HG02840 (cell line): ENCODE measurements at regions not wholly inside any gene's neighbourhood (a gene's known extent, or its start where the extent isn't known, plus 50 kb on each side); places are given as distances from the start of the nearest gene placed in this dataset.

ENCODE experiments used
- ATAC-seq: cut with Tn5 transposase; IDR thresholded peaks from one replicate; pipeline ENCODE4 v1.9.1; 2021; ENCODE audit warnings: mild to moderate bottlenecking, moderate library complexity, moderate number of reproducible peaks; ENCODE audit not compliant: unreplicated experiment, low FRiP score

DNA sequence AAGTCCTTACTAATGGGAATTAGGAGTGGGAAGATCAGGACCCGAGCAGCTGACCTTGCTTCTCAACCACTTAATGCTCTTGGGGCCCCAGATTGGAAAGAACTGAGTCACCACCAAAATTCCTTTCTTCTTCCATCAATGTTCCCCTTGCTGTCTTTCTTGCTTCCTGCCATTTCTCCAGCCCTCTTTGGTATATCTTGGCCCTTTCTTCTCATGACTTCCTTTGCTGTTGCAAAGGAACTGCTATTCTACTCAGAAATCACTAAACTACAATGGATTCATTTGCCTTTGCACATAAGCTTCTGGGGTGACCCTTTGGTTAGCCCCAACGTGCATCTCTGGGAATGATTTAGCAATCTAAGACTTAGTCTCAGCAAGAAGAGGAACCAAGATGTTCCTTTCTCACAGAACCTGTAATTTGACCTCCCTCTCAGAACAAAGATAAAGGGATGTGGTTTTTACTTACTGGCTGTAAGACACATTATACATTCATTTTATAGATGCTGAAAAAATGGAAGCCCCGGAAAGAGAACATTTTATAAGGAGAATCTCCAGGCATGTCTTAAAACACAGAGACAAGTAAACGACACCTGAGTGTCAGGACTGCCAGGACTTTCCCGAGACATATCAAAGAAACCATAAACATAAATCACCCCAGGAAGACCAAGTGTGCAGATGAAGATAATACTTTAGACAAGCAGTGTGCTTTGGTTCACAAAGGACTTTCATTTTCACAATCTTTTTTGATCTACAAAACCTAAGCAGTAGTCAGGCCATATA lies 99.0 kb upstream of the TNFAIP3 start:
- peak; percentile 64 for ATAC-seq

DNA sequence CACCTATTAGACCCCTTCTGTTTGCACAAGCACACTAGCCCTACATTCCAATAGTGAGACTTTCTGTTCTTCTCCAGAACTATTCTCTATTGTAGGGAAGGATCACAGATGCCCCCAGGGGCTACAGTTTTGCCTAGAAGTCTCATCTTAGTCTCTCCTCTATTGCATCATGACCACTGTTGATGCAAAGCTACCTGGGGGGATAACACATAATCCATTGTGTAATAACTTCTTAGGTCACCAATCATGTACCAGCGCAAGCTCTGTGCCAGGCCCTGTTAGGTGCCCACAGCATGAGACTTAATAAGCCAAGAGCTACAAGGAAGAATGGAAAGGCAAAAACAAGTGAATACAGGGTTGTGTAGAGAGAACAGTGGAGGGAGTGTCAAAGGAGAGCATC lies 98.1 kb upstream of the TNFAIP3 start:
- ATAC-seq, result no peak

DNA sequence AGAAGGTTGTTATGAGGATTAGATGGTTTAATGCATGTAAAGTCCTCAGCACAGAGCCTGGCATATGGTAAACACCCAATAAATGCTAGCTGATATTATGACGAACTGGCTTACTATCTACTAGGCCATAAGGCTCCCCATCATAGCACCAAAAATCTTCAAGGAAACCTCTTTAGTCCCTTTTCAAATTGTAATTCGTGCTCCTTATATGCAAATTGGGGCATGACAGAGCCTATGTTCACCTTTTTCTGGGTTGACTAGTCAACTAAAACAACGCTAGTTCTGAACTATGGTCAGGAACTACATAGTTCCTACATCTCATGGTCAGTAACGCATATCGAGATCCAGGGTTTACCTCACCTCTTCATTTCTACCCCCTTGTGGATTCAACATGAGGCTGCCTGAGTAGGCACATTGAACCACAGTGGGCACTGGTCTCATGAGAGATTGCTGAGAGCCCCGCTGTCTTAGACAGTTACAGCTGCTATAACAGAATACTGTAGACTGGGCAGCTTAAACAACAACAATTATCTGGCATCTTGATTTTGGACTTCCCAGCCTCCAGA lies 97.2 kb upstream of the TNFAIP3 start:
- no peak for ATAC-seq

DNA sequence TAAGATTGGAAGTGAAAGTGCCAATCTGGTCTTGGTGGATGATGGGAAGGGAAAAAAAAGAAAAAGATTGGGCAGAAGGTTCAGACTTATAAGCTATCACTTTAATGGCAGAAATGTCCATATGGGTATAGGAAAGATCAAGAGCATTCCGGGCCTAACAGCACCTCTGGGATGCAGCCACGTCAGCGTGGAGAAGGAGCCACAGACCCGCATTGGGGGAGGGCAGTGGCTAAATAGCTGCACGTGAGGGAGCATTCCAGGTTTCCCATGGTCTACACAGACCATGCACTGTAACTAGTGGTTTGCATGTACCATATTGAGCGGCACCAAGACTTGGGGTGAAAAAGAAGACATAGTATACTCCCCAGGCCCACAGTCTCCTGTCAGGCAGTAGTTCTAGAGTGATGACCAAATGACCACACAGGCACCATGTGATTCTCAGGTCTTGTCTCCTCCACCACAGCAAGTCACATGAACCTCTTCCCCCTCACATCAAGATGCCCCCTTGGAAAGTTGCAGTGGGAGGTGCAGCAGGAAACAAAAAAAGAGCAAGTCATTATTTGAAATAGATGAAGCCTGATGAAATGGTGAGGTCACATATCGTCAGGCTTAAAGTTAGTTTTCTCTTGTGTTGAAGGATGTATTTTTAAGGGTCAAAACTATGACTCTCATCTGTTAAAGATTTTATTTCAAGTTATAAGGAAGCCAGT lies 94.4 kb upstream of the TNFAIP3 start:
- no peak for ATAC-seq

DNA sequence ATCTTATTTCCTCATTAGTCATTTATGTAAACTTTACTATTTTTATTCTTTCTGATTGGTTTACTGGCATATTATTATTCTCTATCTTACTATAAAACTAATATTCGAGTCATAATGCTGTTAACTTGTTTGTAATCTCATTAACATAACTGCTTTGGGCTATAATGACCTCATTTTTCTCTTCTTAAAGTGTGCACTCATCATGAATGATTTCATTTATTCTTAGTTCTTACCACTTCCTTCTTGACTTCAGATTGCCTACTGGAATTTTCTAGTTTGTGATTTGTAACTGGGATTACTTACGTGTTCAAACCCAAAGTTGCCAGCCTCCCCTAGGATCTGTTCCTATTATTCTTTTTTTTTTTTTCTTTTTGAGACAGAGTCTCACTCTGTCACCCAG lies 91.8 kb upstream of the TNFAIP3 start:
- ATAC-seq, result no peak

DNA sequence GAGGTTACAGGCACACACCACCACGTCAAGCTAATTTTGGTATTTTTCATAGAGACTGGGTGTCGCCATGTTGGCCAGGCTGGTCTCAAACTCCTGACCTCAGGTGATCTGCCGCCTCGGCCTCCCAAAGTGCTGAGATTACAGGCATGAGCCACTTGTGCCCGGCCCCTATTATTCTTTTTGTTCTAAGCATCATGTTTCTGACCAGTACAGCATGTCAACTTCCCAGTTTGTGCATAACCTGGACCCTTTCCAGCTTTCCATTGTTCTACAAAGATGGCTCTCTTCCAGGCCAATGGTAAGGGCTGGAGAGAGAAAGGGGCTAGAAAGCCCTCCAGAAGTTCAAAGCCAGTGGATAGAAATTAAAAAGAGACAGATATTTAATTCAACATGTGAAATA lies 91.3 kb upstream of the TNFAIP3 start:
- no peak for ATAC-seq

DNA sequence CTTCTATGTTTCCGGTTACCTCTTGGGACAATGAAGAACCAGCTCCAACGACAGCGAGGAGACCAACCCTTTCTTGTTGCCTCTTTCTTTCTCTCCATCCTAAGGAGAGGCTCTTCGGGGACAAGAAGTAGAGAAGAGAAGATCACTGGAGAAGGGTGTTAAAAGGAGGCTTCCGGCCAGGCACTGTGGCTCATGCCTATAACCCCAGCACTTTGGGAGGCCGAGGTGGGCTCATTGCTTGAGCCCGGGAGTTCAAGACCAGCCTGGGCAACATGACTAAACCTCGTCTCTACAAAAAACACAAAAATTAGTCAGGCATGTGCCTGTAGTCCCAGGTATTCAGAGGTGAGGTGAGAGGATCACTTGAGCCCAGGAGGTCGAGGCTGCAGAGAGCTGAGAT lies 90.8 kb upstream of the TNFAIP3 start:
- ATAC-seq, result no peak

DNA sequence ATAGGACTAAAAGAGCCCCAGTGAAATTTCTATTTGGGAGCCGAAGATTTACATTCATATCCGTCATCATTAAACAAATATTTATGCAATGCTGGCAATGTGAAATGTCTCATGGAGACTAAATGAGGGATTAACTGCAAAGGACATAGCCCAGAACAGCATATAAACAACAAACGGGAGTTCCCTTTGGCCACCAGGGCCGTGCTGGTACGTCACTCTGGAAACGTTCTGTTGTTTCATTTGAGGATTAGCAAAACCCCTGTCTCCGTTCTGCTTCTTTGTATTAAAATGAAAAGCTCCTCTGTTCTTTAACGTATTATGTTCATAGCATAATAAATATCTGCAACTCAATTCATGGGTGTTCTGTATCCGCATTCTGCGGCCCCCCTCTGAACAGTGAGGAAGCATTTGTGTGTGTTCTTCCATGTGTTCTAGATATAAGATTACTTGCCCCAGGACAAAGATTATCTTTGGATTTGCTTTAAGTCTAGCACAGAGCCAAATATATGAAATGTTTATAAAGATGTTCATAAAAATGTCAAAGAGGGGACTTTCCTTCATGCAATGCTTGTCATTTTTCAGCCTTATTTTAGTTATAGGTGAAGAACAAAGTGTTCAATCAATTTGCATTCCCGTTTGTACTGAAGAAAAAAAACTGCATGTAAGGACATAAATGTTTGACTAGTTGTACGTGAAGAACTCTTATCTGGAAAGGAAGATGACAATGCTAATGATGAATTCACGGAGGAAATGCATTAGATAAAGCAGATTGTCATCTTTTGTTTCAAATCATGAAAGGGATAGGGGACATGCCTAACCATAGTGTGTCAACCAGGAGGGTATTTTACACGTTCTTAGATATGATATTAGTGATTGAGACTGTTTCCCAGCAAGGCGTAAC lies 90.0 kb upstream of the TNFAIP3 start:
- ATAC-seq, result no peak

DNA sequence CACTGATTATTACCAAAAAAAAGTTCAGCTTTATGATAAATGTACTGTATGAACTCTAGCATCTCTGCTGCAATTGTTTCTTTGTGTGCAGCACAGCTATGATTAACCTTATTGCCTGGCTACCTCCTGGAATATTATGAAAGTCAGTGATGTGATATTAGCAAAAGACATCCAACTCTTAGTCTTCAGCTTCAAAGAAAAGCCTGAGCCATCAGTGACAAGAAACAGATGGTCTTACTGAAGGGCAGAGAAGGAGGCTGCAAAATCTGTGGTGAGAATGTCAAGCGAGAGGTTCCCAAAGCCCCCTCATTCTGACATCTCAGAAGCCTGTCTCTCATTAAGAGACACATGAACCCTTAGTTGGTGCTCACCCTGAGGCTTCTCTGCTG lies 89.4 kb upstream of the TNFAIP3 start:
- no peak for ATAC-seq

DNA sequence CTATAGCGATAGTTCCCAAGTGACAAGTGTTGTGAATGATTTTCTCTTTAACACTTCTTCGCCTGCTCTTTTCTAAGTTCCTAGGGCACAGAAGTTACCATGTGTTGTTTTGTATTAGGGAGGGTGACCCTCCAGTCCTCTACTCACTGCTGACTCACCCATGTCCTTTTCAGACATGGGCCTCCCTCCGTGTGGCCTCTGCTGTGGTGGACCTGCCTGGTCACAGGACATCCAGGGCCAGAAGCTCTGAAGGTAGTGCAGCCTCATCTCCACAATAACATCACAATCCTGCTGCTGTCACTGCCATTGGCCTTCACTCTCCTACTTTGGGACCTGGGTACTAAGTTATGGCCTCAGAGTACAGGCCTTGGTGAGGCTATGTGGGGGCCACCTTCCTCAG lies 87.1 kb upstream of the TNFAIP3 start:
- no peak for ATAC-seq

DNA sequence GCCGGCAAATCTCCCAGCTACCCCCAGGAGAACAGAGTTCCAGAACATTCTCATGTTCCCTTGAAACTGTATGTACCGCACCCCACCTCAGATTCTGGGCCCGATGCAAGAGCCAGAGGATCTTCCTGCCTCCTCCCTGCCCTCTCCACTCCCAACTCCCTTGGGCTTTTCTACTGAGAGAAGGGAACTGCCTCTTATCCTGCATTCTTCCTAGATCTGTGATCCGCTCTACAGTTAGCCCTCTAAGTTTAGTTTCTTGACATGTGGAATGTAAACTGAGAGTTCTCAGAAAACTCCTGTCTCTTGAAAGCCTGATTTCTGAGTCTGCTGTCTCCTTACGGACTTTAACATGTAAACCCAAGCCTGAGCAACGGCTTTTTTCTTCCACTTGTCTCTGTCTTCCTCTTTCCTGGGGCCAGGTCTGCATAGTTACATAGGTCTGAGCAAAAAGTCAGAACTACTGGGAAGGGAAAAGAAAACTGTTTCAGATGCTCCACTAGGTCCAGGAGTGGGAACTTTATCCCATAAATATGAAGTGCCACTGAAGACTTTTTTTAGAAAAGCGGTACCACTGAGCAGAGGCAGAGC lies 86.5 kb upstream of the TNFAIP3 start:
- no peak for ATAC-seq

DNA sequence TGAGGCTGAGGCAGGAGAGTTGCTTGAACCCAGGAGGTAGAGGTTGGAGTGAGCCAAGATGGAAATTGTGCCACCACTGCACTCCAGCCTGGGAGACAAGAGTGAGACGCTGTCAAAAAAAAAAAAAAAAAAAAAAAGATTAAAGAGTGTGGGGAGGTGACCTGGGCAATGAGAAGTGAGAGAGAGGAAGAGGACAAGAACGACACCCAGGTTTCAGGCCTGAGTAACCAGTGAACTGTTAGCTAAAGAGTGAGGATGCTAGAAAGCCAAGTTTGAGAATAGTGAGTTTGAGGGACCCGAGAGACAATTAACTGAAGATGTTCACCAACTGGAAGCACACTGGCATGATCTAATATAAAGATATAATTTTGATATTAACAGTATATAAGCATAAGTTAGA lies 85.4 kb upstream of the TNFAIP3 start:
- no peak for ATAC-seq

DNA sequence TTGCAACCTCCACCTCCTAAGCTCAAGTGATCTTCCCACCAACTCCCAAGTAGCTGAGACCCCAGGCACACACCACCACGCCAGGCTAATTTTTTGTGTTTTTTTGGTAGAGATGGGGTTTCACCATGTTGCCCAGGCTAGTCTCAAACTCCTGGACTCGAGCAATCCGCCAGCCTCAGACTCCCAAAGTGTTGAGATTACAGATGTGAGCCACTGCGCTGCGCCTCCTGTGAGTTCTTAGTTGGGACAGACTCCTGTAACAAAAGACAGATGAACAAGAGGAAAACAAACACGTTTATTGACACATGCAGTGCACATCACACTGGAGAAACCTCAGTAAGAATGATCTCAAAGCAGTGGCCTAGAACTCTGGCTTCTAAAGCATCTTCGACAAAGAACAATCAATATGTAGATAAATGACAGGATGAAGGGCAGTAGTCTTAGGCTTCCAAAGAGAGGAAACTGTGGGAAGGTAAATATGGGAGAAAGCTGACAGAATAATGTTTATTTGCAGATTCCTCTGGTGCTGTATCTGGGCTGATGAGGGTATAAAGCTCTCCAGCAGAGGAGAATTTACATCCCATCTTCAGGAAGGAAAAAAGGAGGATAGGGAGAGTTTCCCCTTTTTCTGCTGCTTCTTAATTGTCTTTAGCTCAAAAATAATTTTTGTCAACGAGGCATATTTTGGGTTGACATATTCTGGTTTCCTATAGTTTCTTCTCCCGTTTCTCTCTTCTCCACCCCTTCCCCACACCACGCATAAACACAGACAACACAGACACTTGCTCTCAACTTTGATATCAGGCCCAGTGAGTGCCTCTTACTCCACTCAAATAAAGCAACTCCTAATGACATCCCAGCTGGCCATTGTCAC lies 84.7 kb upstream of the TNFAIP3 start:
- no peak for ATAC-seq

DNA sequence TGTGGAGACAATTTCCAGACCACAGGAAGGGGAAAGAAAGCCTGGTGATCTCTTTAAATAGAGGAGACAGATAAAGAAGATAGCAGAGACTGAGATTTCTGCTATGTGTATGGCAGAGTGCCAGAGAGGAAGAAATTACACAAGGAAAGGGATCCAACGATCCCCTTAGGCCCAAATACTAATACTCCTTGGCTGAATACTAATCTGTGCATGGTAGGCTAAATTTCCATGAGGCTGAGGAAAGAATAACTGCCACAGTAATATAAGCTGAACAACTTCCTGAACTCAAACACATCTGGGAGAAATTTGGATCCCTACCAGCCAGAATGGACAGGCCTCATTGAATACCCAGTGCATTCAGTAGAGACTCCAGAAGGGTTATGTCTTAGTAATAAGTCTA lies 83.3 kb upstream of the TNFAIP3 start:
- ATAC-seq, result no peak

DNA sequence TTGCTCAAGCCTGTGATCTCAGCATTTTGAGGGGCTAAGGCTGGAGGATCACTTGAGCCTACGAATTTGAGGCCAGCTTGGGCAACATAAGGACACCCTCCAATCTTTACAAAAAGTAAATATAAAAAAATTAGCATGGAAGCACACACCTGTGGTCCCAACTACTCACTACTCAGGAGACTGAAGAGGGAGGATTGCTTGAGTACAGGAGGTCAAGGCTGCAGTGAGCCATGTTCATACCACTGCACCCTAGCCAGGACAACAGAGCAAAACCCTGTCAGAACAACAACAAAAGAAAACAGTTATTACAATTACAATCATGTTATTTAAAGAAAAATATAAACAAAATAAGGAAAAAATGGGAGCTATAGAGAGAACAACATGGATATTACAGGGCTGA lies 82.5 kb upstream of the TNFAIP3 start:
- no peak for ATAC-seq

DNA sequence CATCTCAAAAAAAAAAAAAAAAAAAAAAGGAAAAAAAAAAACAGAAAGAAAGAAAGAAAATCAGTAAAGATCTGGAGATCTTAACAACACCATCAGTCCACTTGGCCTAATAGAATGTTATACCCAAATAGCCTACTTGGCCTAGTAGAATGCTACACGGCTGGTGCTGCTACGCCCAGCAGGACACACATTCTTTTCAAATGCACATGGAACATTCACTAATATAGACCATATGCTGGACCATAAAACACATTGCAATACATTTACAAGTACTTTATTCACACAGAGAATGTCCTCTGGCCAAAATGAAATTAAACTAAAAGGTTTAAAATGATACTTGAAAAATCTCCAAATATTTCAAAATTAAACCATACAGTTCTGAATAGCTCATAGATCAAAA lies 80.0 kb upstream of the TNFAIP3 start:
- ATAC-seq, result no peak

DNA sequence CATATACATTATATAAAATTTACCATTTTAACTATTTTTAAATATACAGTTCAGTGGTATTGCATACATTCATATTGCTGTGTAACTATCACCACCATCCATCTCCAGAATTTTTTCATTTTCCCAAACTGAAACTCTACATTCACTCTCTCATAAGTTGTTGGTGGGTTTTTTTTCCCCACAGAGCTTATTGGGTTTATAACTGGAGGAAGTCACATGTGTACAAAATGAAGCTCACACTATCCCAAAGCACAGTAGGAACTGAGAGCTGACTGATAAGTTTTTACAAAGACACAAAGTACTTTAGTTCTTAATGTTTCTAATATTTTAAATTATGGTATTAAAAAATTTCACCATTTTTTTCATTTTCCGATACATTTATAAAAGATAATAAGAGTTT lies 78.8 kb upstream of the TNFAIP3 start:
- ATAC-seq, result no peak

DNA sequence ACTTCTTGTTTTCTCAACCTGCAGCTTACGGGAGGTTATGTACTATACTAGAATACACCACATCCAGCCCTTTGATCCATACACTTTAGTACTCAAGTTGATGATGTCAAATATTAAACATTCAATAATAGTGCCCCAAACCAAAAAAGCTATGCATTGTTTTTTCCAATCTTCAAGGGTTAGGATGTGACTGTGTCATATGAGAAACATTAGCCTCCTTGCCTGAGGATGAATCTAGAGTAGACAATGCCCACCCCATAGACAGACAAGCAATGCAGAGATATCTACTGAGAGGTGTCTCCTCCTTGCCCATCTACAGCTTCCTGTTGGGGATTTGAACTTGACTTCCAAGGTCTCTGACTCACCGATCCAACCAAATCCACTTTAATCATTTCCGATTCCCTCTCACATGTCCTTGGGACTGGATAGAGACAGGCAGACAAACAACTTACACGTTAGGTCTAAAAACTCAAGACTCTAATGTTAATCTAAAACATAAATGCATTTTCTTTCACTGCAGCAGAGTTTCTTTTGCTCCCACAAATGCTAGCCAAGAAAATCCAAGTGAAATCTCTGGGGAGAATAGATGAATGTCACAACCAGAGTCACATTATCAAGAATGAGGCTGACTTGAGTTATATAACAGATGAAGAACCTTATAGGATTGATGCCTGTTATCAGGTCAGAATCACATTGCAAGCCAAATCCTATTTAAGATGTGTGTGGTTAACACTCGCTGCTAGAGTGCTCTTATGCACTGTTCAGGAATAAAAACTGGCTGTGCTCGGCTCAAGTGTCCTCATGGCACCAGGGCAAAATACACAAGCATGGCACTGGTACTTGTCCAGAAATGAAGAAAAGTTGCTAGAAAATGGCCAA lies 75.5 kb upstream of the TNFAIP3 start:
- no peak for ATAC-seq
